A549 (cell line): ENCODE measurements at regions not wholly inside any gene's neighbourhood (a gene's known extent, or its start where the extent isn't known, plus 50 kb on each side); places are given as distances from the start of the nearest gene placed in this dataset.
"Not testable (repeated sequence)": the region's sequence is repeated elsewhere in the genome, so short reads cannot be mapped to it uniquely, and the experiment has no call there.

Source experiments
- ATAC-seq, 2 experiments: fragments of 200-7000 bp in 1 of 2; fragments of >200 bp in 1 of 2; cut with Nextera tagmentation in 1 of 2; cut with Tn5 transposase in 1 of 2; 3 replicates each; pipeline versions ENCODE4 v1.8.0 to v1.9.1; 2018 to 2020; ENCODE audit warnings: mild to moderate bottlenecking in 1 of 2, moderate library complexity in 1 of 2
- CTCF ChIA-PET: fragments of 300-600 bp; sonication (Branson Sonifier 250); formaldehyde crosslinking; extraction: SDS; loops from one replicate; lab custom pipeline; 2021; ENCODE audit warnings: antibody characterized with exemption, inconsistent platforms; lab: Yijun Ruan, JAX
- POLR2A ChIA-PET: fragments of 350-600 bp; formaldehyde crosslinking; extraction: SDS; loops from one replicate; lab custom pipeline; 2021; ENCODE audit warnings: antibody characterized with exemption, inconsistent platforms; lab: Yijun Ruan, JAX
- DNase-seq, 2 experiments: peaks; one replicate each; pipeline versions ENCODE4 v3.0.0 to v3.0.0-alpha.2; 2011 to 2016; ENCODE audit warnings: low read depth in 1 of 2, low spot score in 1 of 2
- FAIRE-seq: peaks from 2 replicates; lab custom pipeline; 2011; peaks lifted over from hg19 to GRCh38; lab: Jason Lieb, UNC
- H3K27ac ChIP-seq, 2 experiments: fragments of >200 bp; sonication (Bioruptor Twin); formaldehyde crosslinking; 3 replicates each; pipeline ENCODE4 v1.5.1; 2016 to 2017
- H3K4me1 ChIP-seq: fragments of >200 bp; sonication (Bioruptor Twin); formaldehyde crosslinking; 3 replicates; pipeline ENCODE4 v1.6.1; 2016
- H3K4me2 ChIP-seq: fragments of >200 bp; sonication (Bioruptor Twin); formaldehyde crosslinking; 3 replicates; pipeline ENCODE4 v1.6.1; 2016
- H3K4me3 ChIP-seq: fragments of >200 bp; sonication (Bioruptor Twin); formaldehyde crosslinking; 3 replicates; pipeline ENCODE4 v1.5.1; 2016
- H3K9me3 ChIP-seq: fragments of >200 bp; sonication (Bioruptor Twin); formaldehyde crosslinking; 3 replicates; pipeline ENCODE4 v1.6.1; 2016
- CBX2 ChIP-seq: fragments of 200-600 bp; sonication (generic); IDR thresholded peaks from 2 replicates; pipeline ENCODE4 v1.6.1; 2016; ENCODE audit warnings: low read depth, mild to moderate bottlenecking, borderline replicate concordance
- EHMT2 ChIP-seq: fragments of 200-600 bp; sonication (generic); IDR thresholded peaks from 2 replicates; pipeline ENCODE4 v1.6.1; 2016; ENCODE audit warnings: antibody characterized with exemption, low read depth, mild to moderate bottlenecking, moderate library complexity
- EP300 ChIP-seq, 2 experiments: fragments of >200 bp; sonication (Bioruptor Twin); formaldehyde crosslinking; IDR thresholded peaks; 2 replicates in 1 of 2; 3 replicates in 1 of 2; pipeline ENCODE4 v1.6.1; 2016 to 2017
- ESRRA ChIP-seq: fragments of 150-350 bp; IDR thresholded peaks from 2 replicates; pipeline ENCODE4 v1.6.1; 2014; ENCODE audit warnings: mild to moderate bottlenecking, low read length, borderline replicate concordance
- FOSL2 ChIP-seq, 2 experiments: fragments of 450-650 bp in 1 of 2; fragments of >200 bp in 1 of 2; sonication (Bioruptor Twin) in 1 of 2; formaldehyde crosslinking; IDR thresholded peaks; 2 replicates each; pipeline versions ENCODE4 v1.5.0 to v1.6.1; 2016 to 2020; ENCODE audit warnings: mild to moderate bottlenecking in 1 of 2, moderate library complexity in 1 of 2
- HOXB13 ChIP-seq: fragments of 250-450 bp; sonication (Bioruptor Pico); IDR thresholded peaks from 2 replicates; pipeline ENCODE4 v1.5.0; 2020; ENCODE audit warnings: low read depth, mild to moderate bottlenecking, moderate library complexity
- JUN ChIP-seq, 2 experiments: fragments of >200 bp; sonication (Bioruptor Twin); formaldehyde crosslinking; IDR thresholded peaks; 2 replicates in 1 of 2; 3 replicates in 1 of 2; pipeline ENCODE4 v1.6.1; 2016 to 2017
- JUNB ChIP-seq: fragments of >200 bp; sonication (Bioruptor Twin); formaldehyde crosslinking; IDR thresholded peaks from 2 replicates; pipeline ENCODE4 v1.6.1; 2016
- RFX5 ChIP-seq: fragments of 450-650 bp; IDR thresholded peaks from 2 replicates; pipeline ENCODE4 v1.7.1; 2014; ENCODE audit warnings: antibody characterized with exemption, mild to moderate bottlenecking, moderate library complexity
- ZC3H11A ChIP-seq: fragments of 450-650 bp; IDR thresholded peaks from 2 replicates; pipeline ENCODE4 v1.6.1; 2014; ENCODE audit warnings: antibody characterized with exemption, mild to moderate bottlenecking
- ZSCAN20 ChIP-seq: fragments of 250-450 bp; sonication (Bioruptor Pico); IDR thresholded peaks from 2 replicates; pipeline ENCODE4 v1.8.0; 2022; ENCODE audit warnings: mild to moderate bottlenecking, moderate library complexity
- WGBS: methylation state at CpG from one replicate; pipeline ENCODE4 v1.1.6; 2017; ENCODE audit errors: missing lambda C conversion rate; 5-methylcytosine and 5-hydroxymethylcytosine counted together
- TF ChIP-seq, protein P1 (sequence below): fragments of >200 bp; sonication (Bioruptor Twin); formaldehyde crosslinking; IDR thresholded peaks from 3 replicates; pipeline ENCODE4 v1.5.1; 2016
- TF ChIP-seq, protein P2 (sequence below): IDR thresholded peaks from 2 replicates; pipeline ENCODE4 v1.6.1; 2012
- TF ChIP-seq, protein P3 (sequence below): fragments of 150-350 bp; IDR thresholded peaks from 2 replicates; pipeline ENCODE4 v1.6.1; 2014; ENCODE audit warnings: low read depth, mild to moderate bottlenecking, low read length

DNA sequence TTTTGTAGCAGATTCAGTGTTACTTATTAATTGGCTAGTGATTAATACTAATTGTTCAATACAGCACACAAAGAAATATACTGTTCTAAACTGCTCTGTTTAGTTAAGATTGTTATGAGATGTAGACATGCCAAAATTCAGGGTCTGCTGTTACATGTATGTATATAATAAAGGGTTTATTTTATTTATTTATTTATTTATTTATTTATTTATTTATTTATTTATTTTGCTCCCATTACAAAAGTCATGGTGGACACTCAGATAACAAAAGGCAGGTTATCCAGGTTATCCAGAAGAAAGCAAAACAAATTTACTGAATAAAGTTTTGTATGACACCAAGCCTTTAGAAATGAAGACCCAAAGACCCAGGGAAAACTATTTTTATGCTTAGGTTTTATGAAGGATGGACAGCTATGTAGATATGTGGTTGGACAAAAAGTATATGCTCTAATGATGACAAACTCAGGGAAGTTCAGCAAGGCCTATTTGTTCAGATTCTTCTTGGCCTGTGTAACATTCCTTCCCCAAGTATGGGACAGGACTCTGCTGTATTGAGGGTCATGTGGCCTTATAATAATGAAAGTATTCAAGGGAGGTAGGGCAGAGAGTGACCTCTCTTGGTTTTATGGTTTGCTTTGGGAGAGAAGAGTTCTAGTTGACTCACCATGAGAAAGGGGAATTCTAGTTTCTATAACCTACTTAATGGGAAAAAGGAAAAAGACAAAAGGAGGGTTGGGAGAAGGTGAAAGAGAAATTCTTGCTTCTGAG is 1056.8 kb downstream of the ROBO2 start:
- POLR2A ChIA-PET, result no interaction called here
- DNase-seq (no peak), ATAC-seq (no peak), FAIRE-seq (no peak)
- Histone ChIP-seq H3K27ac (no peak overlapping the region), H3K9me3 (no peaks in the 10 kb centered on the region), H3K4me2 (no peak overlapping the region), H3K4me1 (no peaks in the 10 kb centered on the region), H3K4me3 (no peak overlapping the region)
- TF ChIP-seq, protein P1, sequence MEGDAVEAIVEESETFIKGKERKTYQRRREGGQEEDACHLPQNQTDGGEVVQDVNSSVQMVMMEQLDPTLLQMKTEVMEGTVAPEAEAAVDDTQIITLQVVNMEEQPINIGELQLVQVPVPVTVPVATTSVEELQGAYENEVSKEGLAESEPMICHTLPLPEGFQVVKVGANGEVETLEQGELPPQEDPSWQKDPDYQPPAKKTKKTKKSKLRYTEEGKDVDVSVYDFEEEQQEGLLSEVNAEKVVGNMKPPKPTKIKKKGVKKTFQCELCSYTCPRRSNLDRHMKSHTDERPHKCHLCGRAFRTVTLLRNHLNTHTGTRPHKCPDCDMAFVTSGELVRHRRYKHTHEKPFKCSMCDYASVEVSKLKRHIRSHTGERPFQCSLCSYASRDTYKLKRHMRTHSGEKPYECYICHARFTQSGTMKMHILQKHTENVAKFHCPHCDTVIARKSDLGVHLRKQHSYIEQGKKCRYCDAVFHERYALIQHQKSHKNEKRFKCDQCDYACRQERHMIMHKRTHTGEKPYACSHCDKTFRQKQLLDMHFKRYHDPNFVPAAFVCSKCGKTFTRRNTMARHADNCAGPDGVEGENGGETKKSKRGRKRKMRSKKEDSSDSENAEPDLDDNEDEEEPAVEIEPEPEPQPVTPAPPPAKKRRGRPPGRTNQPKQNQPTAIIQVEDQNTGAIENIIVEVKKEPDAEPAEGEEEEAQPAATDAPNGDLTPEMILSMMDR, result no peak
- TF ChIP-seq ESRRA (no peak), ZSCAN20 (CRISPR knock-in tag) (no peak), EHMT2 (no peak), JUNB (no peak), ZC3H11A (peak; percentile 67)
- TF ChIP-seq, protein P2, sequence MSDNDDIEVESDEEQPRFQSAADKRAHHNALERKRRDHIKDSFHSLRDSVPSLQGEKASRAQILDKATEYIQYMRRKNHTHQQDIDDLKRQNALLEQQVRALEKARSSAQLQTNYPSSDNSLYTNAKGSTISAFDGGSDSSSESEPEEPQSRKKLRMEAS, result no peak
- CTCF ChIA-PET, result no interaction called here

DNA sequence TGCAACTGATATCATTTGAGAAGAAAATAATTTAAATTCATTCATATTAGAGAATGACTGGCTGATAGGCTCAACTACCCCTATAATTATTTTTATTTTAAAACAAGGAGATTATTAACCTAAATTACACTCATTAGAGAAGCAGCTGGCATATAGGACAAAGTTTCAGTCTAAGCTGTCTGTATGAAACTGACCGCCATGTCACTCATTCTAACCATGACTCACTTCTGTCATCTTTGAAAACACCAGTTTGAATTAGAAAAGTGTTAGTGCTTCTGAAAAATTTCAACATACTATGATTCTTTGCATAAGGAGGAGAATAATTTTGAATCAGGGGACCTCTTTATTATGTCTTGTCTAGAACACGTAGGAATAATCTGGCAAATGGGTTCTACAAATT is 1058.5 kb downstream of the ROBO2 start:
- no peaks in the 10 kb centered on the region for H3K9me3 ChIP-seq
- no peak overlapping the region for H3K4me2 ChIP-seq
- POLR2A ChIA-PET, result no interaction called here
- TF ChIP-seq, protein P3, sequence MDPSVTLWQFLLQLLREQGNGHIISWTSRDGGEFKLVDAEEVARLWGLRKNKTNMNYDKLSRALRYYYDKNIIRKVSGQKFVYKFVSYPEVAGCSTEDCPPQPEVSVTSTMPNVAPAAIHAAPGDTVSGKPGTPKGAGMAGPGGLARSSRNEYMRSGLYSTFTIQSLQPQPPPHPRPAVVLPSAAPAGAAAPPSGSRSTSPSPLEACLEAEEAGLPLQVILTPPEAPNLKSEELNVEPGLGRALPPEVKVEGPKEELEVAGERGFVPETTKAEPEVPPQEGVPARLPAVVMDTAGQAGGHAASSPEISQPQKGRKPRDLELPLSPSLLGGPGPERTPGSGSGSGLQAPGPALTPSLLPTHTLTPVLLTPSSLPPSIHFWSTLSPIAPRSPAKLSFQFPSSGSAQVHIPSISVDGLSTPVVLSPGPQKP, result no peak
- no peaks in the 10 kb centered on the region for H3K4me1 ChIP-seq
- no peak overlapping the region for H3K27ac ChIP-seq
- CTCF ChIA-PET, result no interaction called here
- H3K4me3 ChIP-seq, result no peak overlapping the region
- no peak for ATAC-seq
- no peak for DNase-seq
- FAIRE-seq, result no peak
- 28% methylated on average over 2 of the region's 2 CpGs for WGBS

DNA sequence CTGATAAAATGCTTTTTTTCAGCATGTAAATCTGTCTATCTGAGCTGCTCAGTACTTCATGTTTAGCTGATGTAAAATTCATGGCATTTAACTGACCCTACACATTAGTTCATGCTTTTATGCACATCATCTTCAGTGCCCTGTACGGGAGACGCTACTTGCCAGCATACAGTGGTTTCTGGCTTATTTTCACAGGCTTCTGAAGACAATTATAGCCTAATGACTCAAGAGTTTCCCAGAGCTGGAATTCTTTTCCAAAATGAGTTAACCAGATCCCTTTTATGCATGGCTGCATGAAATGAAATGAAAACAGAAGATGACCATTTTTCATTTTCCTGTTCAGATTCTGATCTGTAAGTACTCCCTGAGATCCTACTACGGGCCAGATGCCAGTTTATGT is 1061.5 kb downstream of the ROBO2 start:
- FAIRE-seq (no peak), ATAC-seq (no peak), DNase-seq (no peak)
- WGBS, result 16% methylated on average over 3 of the region's 3 CpGs
- H3K27ac ChIP-seq, result no peak overlapping the region
- CTCF ChIA-PET, result no interaction called here
- H3K4me3 ChIP-seq, result no peak overlapping the region
- TF ChIP-seq RFX5 (no peak), FOSL2 (IDR thresholded peaks at IDR 0.05) (no peak), FOSL2 (CRISPR knock-in tag; IDR thresholded peaks at IDR 0.05) (no peak), CBX2 (no peak), EHMT2 (no peak), JUN (IDR thresholded peaks at IDR 0.05) (no peak), HOXB13 (CRISPR knock-in tag) (no peak), EP300 (IDR thresholded peaks at IDR 0.05) (no peak)
- TF ChIP-seq, protein P1, result no peak
- H3K4me2 ChIP-seq, result no peak overlapping the region
- no peaks in the 10 kb centered on the region for H3K9me3 ChIP-seq
- POLR2A ChIA-PET, result no interaction called here
- no peaks in the 10 kb centered on the region for H3K4me1 ChIP-seq

DNA sequence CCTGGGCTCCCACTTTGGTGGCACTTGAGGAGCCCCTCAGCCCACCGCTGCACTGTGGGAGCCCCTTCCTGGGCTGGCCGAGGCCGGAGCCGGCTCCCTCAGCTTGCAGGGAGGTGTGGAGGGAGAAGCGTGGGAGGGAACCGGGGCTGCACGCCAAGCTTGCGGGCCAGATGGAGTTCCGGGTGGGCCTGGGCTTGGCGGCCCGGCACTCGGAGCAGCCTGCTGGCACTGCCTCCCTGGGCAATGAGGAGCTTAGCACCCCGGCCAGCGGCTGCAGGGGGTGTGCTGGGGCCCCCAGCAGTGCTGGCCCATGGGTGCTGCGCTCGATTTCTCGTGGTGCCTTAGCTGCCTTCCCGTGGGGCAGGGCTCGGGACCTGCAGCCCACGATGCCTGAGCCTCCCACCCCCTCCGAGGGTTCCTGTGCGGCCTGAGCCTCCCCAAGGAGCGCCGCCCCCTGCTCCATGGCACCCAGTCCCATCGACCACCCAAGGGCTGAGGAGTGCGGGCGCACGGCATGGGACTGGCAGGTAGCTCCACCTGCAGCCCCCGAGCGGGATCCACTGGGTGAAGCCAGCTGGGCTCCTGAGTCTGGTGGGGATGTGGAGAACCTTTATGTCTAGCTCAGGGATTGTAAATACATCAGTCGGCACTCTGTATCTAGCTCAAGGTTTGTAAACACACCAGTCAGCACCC is 1068.5 kb downstream of the ROBO2 start:
- FAIRE-seq, POLR2A ChIA-PET, CTCF ChIA-PET, H3K4me2 ChIP-seq, H3K27ac ChIP-seq, H3K4me3 ChIP-seq, DNase-seq, H3K9me3 ChIP-seq, ATAC-seq, H3K4me1 ChIP-seq: not testable (repeated sequence)
- WGBS, result 38% methylated on average over 11 of the region's 31 CpGs
